ENCODE measurements at regions not wholly inside any gene's neighbourhood (a gene's known extent, or its start where the extent isn't known, plus 50 kb on each side); places are given as distances from the start of the nearest gene placed in this dataset.

DNA sequence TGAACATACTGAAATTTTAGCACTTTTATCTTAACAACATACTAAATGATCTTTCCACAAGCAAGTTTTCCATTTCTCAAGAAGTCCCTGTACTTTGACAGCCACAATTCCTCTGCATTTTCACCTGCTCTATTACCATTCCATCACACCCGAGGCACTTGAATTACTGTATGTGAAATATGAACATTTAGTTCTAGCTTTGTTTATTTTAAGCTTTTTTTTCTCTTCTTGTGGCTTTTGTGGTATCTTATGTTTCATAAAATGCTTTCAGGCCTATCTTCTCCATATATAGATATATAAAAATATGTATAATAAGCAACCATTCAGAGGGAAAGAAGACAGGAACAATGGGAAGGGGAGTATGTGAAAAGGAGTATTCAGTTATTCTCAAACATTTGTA lies 693.9 kb downstream of the SATB2 start:
- intact Hi-C loops (cut with DNase I): no loop called here
- no peaks in the 10 kb centered on the region for H3K9me3 ChIP-seq
- no peaks in the 10 kb centered on the region for H3K4me1 ChIP-seq
- no peak overlapping the region for H3K27ac ChIP-seq
- H3K36me3 ChIP-seq: no peaks in the 10 kb centered on the region
- DNase-seq: no peak
- no peak overlapping the region for H3K4me3 ChIP-seq
- no peak for TF ChIP-seq CTCF (IDR thresholded peaks at IDR 0.05)
- ATAC-seq: no peak
- H3K27me3 ChIP-seq: no peaks in the 10 kb centered on the region

DNA sequence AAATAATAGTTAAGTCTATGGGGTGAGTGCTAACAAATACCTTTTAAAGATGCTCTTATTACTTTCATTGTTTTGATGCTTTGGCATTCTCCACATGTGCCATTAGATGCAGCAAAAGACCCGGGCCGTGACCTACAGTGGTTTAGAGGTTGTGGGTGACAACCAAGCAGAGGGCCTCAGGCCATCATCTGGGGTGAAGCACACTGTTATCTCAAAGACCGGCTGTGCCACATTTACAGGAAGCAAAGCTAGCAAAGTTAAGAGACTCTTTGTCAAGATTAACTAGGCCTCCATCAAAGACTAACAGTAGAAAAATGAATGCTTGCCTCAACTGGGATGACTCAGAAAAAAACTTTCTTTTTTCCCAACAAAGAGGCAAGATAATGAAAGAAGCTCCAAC lies 695.3 kb downstream of the SATB2 start:
- no peak for TF ChIP-seq CTCF (IDR thresholded peaks at IDR 0.05)
- Histone ChIP-seq H3K36me3 (no peaks in the 10 kb centered on the region), H3K4me3 (no peak overlapping the region), H3K27ac (no peak overlapping the region), H3K27me3 (no peaks in the 10 kb centered on the region), H3K9me3 (no peaks in the 10 kb centered on the region), H3K4me1 (no peaks in the 10 kb centered on the region)
- no peak for ATAC-seq
- DNase-seq: no peak
- intact Hi-C loops (cut with DNase I): no loop called here

DNA sequence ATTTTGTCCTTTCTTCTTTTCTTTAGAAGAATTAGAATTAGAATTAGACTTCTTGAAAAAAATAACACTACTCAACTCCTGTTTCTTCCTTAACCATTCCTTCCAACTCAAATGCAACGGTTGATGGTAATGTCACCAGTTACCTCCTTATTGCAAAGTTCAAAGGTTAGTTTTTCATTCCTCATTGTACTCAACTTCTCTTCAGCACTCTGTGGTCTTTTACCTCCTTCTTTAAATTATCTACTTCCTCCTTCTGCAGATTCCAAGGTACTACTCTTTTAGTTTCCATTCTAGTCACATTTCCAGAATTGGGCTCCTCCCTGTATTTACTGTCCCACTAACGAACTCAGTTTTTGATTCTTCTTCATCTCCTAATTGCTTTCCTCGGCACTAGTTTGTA lies 700.7 kb downstream of the SATB2 start:
- H3K36me3 ChIP-seq: no peaks in the 10 kb centered on the region
- no peak for DNase-seq

DNA sequence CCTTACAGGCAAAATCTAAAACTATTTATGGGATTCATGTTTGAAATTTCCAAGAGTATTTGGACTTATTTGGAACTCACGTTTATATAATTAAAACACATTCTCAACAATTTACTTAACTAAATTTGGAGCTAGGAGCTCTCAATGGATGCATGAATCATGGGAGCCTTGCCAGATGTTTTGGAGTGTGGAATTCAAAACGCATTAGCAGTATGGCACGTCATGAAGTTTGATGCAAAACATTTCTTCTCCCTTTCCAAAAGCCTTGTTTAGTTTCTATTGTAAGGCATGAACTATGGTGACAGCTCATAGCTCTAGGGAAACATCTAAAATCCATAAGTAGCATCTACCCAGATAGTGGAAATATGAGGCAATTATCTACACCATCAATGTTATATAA lies 701.6 kb downstream of the SATB2 start:
- TF ChIP-seq CTCF (IDR thresholded peaks at IDR 0.05): no peak
- H3K27ac ChIP-seq: no peak overlapping the region
- ATAC-seq: no peak
- no peak overlapping the region for H3K4me3 ChIP-seq
- intact Hi-C loops (cut with DNase I): no loop called here
- no peaks in the 10 kb centered on the region for H3K9me3 ChIP-seq
- H3K27me3 ChIP-seq: no peaks in the 10 kb centered on the region
- H3K36me3 ChIP-seq: no peaks in the 10 kb centered on the region
- DNase-seq: no peak
- H3K4me1 ChIP-seq: no peaks in the 10 kb centered on the region

More for the DNA sequence above, 700.7 kb downstream of the SATB2 start:
- Histone ChIP-seq H3K4me1 (no peaks in the 10 kb centered on the region), H3K9me3 (no peaks in the 10 kb centered on the region), H3K27ac (no peak overlapping the region), H3K4me3 (no peak overlapping the region), H3K27me3 (no peaks in the 10 kb centered on the region)
- ATAC-seq: no peak
- intact Hi-C loops (cut with DNase I): no loop called here
- no peak for TF ChIP-seq CTCF (IDR thresholded peaks at IDR 0.05)

DNA sequence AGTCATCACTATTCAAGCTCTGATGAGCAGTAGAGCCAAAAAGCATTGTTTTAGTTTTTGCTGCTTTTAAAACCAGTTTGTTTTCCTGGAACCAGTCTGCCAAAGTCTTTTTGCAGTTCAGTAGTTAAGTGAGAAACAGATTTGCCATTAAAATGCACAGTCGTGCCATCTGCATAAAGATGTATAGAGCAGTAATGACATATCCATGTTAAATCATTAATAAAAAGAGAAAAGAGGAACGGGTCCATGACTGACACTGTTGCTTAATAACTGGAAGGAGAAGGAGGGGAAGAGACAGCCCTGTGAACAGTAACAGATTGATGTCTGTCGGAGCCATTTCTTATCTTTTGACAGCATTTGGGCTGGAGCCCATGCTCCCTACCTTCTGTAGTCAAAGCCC lies 704.6 kb downstream of the SATB2 start:
- ATAC-seq (no peak), DNase-seq (no peak)
- intact Hi-C loops (cut with DNase I): no loop called here
- TF ChIP-seq CTCF (IDR thresholded peaks at IDR 0.05): no peak
- Histone ChIP-seq H3K27ac (no peak overlapping the region), H3K4me1 (no peaks in the 10 kb centered on the region), H3K27me3 (no peaks in the 10 kb centered on the region), H3K36me3 (no peaks in the 10 kb centered on the region), H3K9me3 (no peaks in the 10 kb centered on the region), H3K4me3 (no peak overlapping the region)

DNA sequence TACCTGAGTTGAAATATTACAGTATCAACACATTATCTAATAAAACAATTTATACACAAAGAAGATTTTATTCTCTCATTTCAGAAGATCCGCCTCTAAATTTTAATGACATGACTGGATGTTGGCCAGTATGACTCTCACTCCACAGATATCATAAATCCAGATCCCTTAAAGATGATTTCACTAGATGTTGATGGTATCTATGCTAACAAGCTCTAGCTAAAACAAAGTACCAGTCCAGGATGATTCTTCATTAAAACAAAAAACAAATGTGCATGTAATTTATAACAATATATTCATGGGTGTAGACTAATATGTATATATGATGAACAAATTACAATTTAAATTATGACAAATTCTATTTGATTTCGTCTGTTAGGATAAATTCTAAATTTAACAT lies 708.4 kb downstream of the SATB2 start:
- intact Hi-C loops (cut with DNase I): no loop called here
- H3K9me3 ChIP-seq: no peaks in the 10 kb centered on the region

More for the DNA sequence above, 708.4 kb downstream of the SATB2 start:
- Histone ChIP-seq H3K4me1 (no peaks in the 10 kb centered on the region), H3K4me3 (no peak overlapping the region), H3K36me3 (no peaks in the 10 kb centered on the region), H3K27ac (no peak overlapping the region), H3K27me3 (no peaks in the 10 kb centered on the region)
- no peak for TF ChIP-seq CTCF (IDR thresholded peaks at IDR 0.05)
- DNase-seq (no peak), ATAC-seq (no peak)
